COLO829 (cell line): ENCODE measurements at regions not wholly inside any gene's neighbourhood (a gene's known extent, or its start where the extent isn't known, plus 50 kb on each side); places are given as distances from the start of the nearest gene placed in this dataset.
"Not testable (repeated sequence)": the region's sequence is repeated elsewhere in the genome, so short reads cannot be mapped to it uniquely, and the experiment has no call there.

Experiments
- DNase-seq: peaks from one replicate; pipeline ENCODE4 v3.0.0; 2012; ENCODE audit warnings: low spot score

DNA sequence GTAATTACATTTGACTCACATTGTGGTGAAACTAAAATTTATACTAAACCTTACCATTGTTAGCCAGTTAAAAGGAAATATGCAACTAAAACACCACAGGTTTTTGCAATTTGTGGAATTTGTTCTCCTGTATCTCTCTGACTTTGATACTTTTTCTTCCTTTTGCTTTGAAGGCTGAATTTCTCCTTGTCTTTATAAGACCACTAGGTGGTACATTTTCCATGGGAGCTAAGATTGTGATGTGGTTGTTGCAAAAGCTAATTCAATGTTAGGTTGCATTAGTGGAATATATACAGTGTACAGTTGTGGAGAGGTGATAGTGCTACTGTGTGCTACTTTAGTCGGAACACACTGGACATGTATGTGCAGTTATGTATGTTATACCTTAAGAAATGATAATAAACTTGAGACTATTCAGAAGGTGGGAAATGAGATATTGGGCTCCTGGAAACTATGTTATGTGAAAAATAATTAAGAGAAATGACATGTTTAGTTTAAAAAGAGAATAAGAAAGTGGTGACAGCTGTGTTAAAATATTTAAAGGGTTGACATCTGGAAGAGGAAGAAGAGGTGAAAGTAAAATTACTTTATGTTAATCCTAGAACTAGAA lies 70.3 kb downstream of the ARL9 start:
- peak; percentile 50 for DNase-seq

DNA sequence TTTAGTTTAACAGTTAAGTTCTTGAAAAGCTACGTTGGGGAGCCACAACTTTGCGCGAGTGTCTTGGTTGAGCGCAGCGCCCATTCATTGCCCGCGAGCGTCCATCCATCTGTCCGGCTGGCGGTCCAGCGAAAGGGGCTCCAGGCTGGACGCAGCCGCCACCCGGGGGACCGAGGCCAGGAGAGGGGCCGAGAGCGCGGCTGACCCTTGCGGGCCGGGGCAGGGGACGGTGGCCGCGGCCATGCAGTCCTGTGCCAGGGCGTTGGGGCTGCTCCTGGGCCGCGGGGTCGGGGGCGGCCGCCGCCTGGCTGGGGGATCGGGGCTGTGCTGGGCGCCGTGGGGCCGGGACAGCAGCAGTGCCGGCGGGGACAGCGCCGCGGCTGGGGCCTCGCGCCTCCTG lies 86.8 kb downstream of the ARL9 start:
- DNase-seq, result not testable (repeated sequence)
